GM06990 (cell line): ENCODE measurements at regions not wholly inside any gene's neighbourhood (a gene's known extent, or its start where the extent isn't known, plus 50 kb on each side); places are given as distances from the start of the nearest gene placed in this dataset.

Source experiments
- DNase-seq: peaks from one replicate; pipeline ENCODE4 v3.0.0-alpha.2; 2011; ENCODE audit not compliant: insufficient read length; ENCODE audit errors: extremely low read depth
- H3K27me3 ChIP-seq: replicated peaks from 2 replicates; pipeline ENCODE4 v1.6.0; 2011; ENCODE audit warnings: low read length; ENCODE audit not compliant: control insufficient read depth, insufficient read depth
- H3K36me3 ChIP-seq: 2 replicates; pipeline ENCODE4 v1.5.1; 2011; ENCODE audit warnings: low read length; ENCODE audit not compliant: control insufficient read depth, insufficient read depth
- H3K4me3 ChIP-seq: replicated peaks from 2 replicates; pipeline ENCODE4 v1.5.1; 2011; ENCODE audit warnings: low read depth, mild to moderate bottlenecking, control low read depth, low read length
- CTCF ChIP-seq: IDR thresholded peaks from 2 replicates; pipeline ENCODE4 v1.5.1; 2011; ENCODE audit warnings: low read length, control low read depth, mild to moderate bottlenecking, inconsistent platforms; ENCODE audit not compliant: insufficient read depth, poor library complexity, severe bottlenecking

GRCh38 chr2:12819721-12820120, 103.0 kb downstream of the TRIB2 start:
- H3K4me3 ChIP-seq: no peak overlapping the region
- H3K27me3 ChIP-seq: no peaks in the 10 kb centered on the region; the same call in 1 of the 2 replicates
- no peak for DNase-seq
- no peak for TF ChIP-seq CTCF
- no peaks in the 10 kb centered on the region for H3K36me3 ChIP-seq

- no peak overlapping the region for H3K4me3 ChIP-seq
- TF ChIP-seq CTCF: no peak
- no peaks in the 10 kb centered on the region; the same call in 1 of the 2 replicates for H3K27me3 ChIP-seq
- H3K36me3 ChIP-seq: no peaks in the 10 kb centered on the region
- DNase-seq: no peak
Observed at GRCh38 chr2:12821656-12822055, 104.9 kb downstream of the TRIB2 start.

GRCh38 chr2:12824351-12824777, 107.6 kb downstream of the TRIB2 start:
- no peak for DNase-seq
- H3K4me3 ChIP-seq: no peak overlapping the region
- no peak for TF ChIP-seq CTCF
- H3K27me3 ChIP-seq: no peaks in the 10 kb centered on the region
- H3K36me3 ChIP-seq: no peaks in the 10 kb centered on the region

- DNase-seq: no peak
- TF ChIP-seq CTCF: no peak
- Histone ChIP-seq H3K4me3 (no peak overlapping the region), H3K27me3 (no peaks in the 10 kb centered on the region), H3K36me3 (no peaks in the 10 kb centered on the region)
Observed at GRCh38 chr2:12824778-12825379, 108.1 kb downstream of the TRIB2 start.

- no peak for TF ChIP-seq CTCF
- no peak for DNase-seq
- no peaks in the 10 kb centered on the region for H3K36me3 ChIP-seq
- H3K4me3 ChIP-seq: no peak overlapping the region
- H3K27me3 ChIP-seq: no peaks in the 10 kb centered on the region
Observed at GRCh38 chr2:12826781-12827180, 110.0 kb downstream of the TRIB2 start.

- Histone ChIP-seq H3K4me3 (no peak overlapping the region), H3K27me3 (no peaks in the 10 kb centered on the region), H3K36me3 (no peaks in the 10 kb centered on the region)
- TF ChIP-seq CTCF: no peak
- no peak for DNase-seq
Observed at GRCh38 chr2:12827721-12828120, 111.0 kb downstream of the TRIB2 start.
